Brain microvascular endothelial cell (primary cell): ENCODE measurements at regions not wholly inside any gene's neighbourhood (a gene's known extent, or its start where the extent isn't known, plus 50 kb on each side); places are given as distances from the start of the nearest gene placed in this dataset.

ENCODE experiments used
- DNase-seq: peaks from one replicate; pipeline ENCODE4 v3.0.0-alpha.2; 2020
- H3K27ac ChIP-seq: fragments of 250-450 bp; sonication (Bioruptor Pico); 2 replicates; pipeline ENCODE4 v1.5.1; 2020; ENCODE audit warnings: mild to moderate bottlenecking, moderate library complexity
- H3K27me3 ChIP-seq: fragments of 250-450 bp; sonication (Bioruptor Pico); replicated peaks from 2 replicates; pipeline ENCODE4 v1.5.1; 2020; ENCODE audit warnings: mild to moderate bottlenecking
- H3K36me3 ChIP-seq: fragments of 250-450 bp; sonication (Bioruptor Pico); replicated peaks from 2 replicates; pipeline ENCODE4 v1.5.1; 2020; ENCODE audit warnings: mild to moderate bottlenecking
- H3K4me3 ChIP-seq: 2 replicates; pipeline ENCODE4 v1.5.1; 2011; ENCODE audit warnings: low read depth, mild to moderate bottlenecking, control low read depth, low read length, moderate library complexity
- in situ Hi-C: cut with HindIII; loops from 2 replicates; pipeline ENCODE4 v1.10.0; 2017; ENCODE audit warnings: low sequenced_read_pairs, low pct_ligation_motif_present
- TF ChIP-seq, protein P1 (sequence below): IDR thresholded peaks from 2 replicates; pipeline ENCODE4 v1.5.1; 2011; ENCODE audit warnings: low read depth, mild to moderate bottlenecking, moderate library complexity, low read length, control low read depth, inconsistent platforms; ENCODE audit errors: missing control alignments

DNA sequence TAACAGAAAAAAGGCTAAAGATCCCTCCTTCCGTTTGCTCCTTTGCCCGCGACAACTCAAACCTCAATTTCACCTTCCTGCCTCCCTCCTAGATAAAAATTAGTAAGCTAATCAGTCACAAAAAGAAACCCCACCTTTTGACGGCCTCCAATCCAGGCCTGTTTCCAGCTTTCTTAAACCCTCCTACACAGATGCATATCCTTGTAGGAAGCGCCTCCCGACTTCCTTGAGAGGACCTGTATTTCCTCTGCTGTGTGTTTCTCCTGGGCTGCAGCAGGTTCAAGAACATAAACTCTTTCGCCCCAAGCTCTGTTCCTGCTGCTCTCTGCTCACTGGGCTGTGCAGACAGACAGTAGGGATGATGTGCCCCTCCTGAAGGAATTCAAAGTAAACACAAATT lies 168.8 kb downstream of the CYYR1 start:
- H3K36me3 ChIP-seq: no peaks in the 10 kb centered on the region
- H3K27ac ChIP-seq: no peak overlapping the region
- TF ChIP-seq, protein P1, sequence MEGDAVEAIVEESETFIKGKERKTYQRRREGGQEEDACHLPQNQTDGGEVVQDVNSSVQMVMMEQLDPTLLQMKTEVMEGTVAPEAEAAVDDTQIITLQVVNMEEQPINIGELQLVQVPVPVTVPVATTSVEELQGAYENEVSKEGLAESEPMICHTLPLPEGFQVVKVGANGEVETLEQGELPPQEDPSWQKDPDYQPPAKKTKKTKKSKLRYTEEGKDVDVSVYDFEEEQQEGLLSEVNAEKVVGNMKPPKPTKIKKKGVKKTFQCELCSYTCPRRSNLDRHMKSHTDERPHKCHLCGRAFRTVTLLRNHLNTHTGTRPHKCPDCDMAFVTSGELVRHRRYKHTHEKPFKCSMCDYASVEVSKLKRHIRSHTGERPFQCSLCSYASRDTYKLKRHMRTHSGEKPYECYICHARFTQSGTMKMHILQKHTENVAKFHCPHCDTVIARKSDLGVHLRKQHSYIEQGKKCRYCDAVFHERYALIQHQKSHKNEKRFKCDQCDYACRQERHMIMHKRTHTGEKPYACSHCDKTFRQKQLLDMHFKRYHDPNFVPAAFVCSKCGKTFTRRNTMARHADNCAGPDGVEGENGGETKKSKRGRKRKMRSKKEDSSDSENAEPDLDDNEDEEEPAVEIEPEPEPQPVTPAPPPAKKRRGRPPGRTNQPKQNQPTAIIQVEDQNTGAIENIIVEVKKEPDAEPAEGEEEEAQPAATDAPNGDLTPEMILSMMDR: no peak
- in situ Hi-C loops: no loop called here
- no peak for DNase-seq
- no peak overlapping the region for H3K4me3 ChIP-seq
- H3K27me3 ChIP-seq: no peaks in the 10 kb centered on the region

DNA sequence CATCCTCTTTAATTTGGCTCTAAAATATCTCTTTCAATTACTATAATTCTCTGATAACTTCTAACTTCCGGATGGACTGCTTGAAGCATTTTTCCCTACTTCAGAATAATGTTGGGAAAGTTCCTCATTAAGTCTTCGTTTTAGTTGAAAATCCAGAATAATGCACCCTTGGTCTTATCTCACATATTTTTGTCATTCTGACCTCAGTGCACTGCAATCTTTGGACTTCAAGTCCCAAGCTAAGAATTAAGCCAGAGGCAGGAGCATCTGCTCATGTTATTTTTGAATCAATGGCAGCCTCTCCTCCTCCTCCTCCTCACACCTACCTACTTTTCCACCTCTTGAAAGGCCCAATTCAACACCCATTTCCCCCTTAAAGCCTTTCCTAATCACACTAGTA lies 169.8 kb downstream of the CYYR1 start:
- in situ Hi-C loops: no loop called here
- no peak overlapping the region for H3K4me3 ChIP-seq

GRCh38 chr21:26397545-26397944 lies 175.5 kb downstream of the CYYR1 start:
- no peak overlapping the region for H3K27ac ChIP-seq
- H3K36me3 ChIP-seq: no peaks in the 10 kb centered on the region
- DNase-seq: no peak
- no peak overlapping the region for H3K4me3 ChIP-seq
- no peaks in the 10 kb centered on the region for H3K27me3 ChIP-seq
- in situ Hi-C loops: no loop called here
- TF ChIP-seq, protein P1: no peak

More for the DNA sequence above, 169.8 kb downstream of the CYYR1 start:
- TF ChIP-seq, protein P1: no peak
- Histone ChIP-seq H3K27ac (no peak overlapping the region), H3K36me3 (no peaks in the 10 kb centered on the region), H3K27me3 (no peaks in the 10 kb centered on the region)
- DNase-seq: no peak

GRCh38 chr21:26394341-26394740 lies 178.7 kb downstream of the CYYR1 start:
- Histone ChIP-seq H3K27me3 (no peaks in the 10 kb centered on the region), H3K36me3 (no peaks in the 10 kb centered on the region), H3K4me3 (no peak overlapping the region), H3K27ac (no peak overlapping the region)
- in situ Hi-C loops: no loop called here
- peak; percentile 39 for DNase-seq
- TF ChIP-seq, protein P1: no peak

DNA sequence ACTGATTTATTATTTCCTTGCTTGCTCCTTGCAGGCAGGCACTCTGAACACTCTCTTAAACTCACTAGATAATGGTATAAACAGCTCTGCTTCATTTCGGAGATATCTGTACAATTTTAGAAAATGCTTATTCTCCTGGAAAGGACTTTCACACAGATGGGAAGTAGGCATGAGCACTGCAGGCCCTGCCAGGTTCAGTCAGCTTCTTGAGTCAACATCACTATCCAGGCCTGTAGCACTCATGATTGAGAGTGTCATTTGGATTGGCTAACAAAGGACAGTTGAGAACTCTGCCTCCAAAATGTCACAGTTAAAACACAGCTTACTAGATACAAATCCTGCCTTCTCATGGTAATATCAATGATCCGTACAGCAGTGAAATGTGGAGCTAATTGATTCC lies 181.9 kb downstream of the CYYR1 start:
- no peaks in the 10 kb centered on the region for H3K36me3 ChIP-seq
- no peak for DNase-seq
- in situ Hi-C loops: no loop called here
- no peak overlapping the region for H3K4me3 ChIP-seq
- TF ChIP-seq, protein P1: no peak
- H3K27me3 ChIP-seq: no peaks in the 10 kb centered on the region
- no peak overlapping the region for H3K27ac ChIP-seq

- no peak overlapping the region for H3K4me3 ChIP-seq
- no peaks in the 10 kb centered on the region for H3K36me3 ChIP-seq
- no peaks in the 10 kb centered on the region for H3K27me3 ChIP-seq
- in situ Hi-C loops: no loop called here
- peak; percentile 53 for DNase-seq
- TF ChIP-seq, protein P1: no peak
- peak overlapping the region; percentile 61 for H3K27ac ChIP-seq
Observed at GRCh38 chr21:26389971-26390641, 183.0 kb downstream of the CYYR1 start.
